WERI-Rb-1 (cell line): ENCODE measurements at regions not wholly inside any gene's neighbourhood (a gene's known extent, or its start where the extent isn't known, plus 50 kb on each side); places are given as distances from the start of the nearest gene placed in this dataset.

Experiments
- DNase-seq: peaks from one replicate; pipeline ENCODE4 v3.0.0-alpha.2; 2020
- H3K27ac ChIP-seq: fragments of 250-450 bp; sonication (Bioruptor Pico); 2 replicates; pipeline ENCODE4 v1.5.1; 2020; ENCODE audit warnings: mild to moderate bottlenecking, moderate library complexity
- H3K27me3 ChIP-seq: fragments of 250-450 bp; sonication (Bioruptor Pico); 2 replicates; pipeline ENCODE4 v1.5.1; 2021; ENCODE audit warnings: mild to moderate bottlenecking, low read depth, moderate library complexity; ENCODE audit not compliant: insufficient read depth, severe bottlenecking
- H3K36me3 ChIP-seq: fragments of 250-450 bp; sonication (Bioruptor Pico); 2 replicates; pipeline ENCODE4 v1.5.1; 2020; ENCODE audit warnings: mild to moderate bottlenecking, moderate library complexity
- H3K4me3 ChIP-seq: 2 replicates; pipeline ENCODE4 v1.5.1; 2011; ENCODE audit warnings: low read depth, mild to moderate bottlenecking, control low read depth, low read length
- H3K9me3 ChIP-seq: fragments of 250-450 bp; sonication (Bioruptor Pico); 2 replicates; pipeline ENCODE4 v1.5.1; 2021; ENCODE audit warnings: mild to moderate bottlenecking, moderate library complexity; ENCODE audit not compliant: severe bottlenecking
- CTCF ChIP-seq: IDR thresholded peaks from 2 replicates; pipeline ENCODE4 v1.5.1; 2011; ENCODE audit warnings: low read depth, mild to moderate bottlenecking, control low read depth, inconsistent platforms, low read length

GRCh38 chr16:86726340-86726739 is 148.0 kb downstream of the FOXL1 start:
- DNase-seq: no peak
- Histone ChIP-seq H3K27me3 (no peaks in the 10 kb centered on the region), H3K36me3 (no peaks in the 10 kb centered on the region)

GRCh38 chr16:86727131-86727530 is 148.8 kb downstream of the FOXL1 start:
- Histone ChIP-seq H3K9me3 (no peaks in the 10 kb centered on the region), H3K27me3 (no peaks in the 10 kb centered on the region), H3K36me3 (no peaks in the 10 kb centered on the region), H3K27ac (no peak overlapping the region), H3K4me3 (no peak overlapping the region)
- no peak for TF ChIP-seq CTCF
- DNase-seq: no peak

More at GRCh38 chr16:86726340-86726739, 148.0 kb downstream of the FOXL1 start:
- no peak for TF ChIP-seq CTCF
- no peaks in the 10 kb centered on the region for H3K9me3 ChIP-seq
- no peak overlapping the region for H3K4me3 ChIP-seq
- H3K27ac ChIP-seq: no peak overlapping the region

- Histone ChIP-seq H3K4me3 (no peak overlapping the region), H3K27me3 (no peaks in the 10 kb centered on the region), H3K9me3 (no peaks in the 10 kb centered on the region), H3K27ac (no peak overlapping the region), H3K36me3 (no peaks in the 10 kb centered on the region)
- DNase-seq: no peak
- TF ChIP-seq CTCF: no peak
Observed at GRCh38 chr16:86727632-86728031, 149.3 kb downstream of the FOXL1 start.

GRCh38 chr16:86729686-86730085 is 151.3 kb downstream of the FOXL1 start:
- TF ChIP-seq CTCF: no peak
- no peaks in the 10 kb centered on the region for H3K27me3 ChIP-seq

GRCh38 chr16:86730086-86730485 is 151.7 kb downstream of the FOXL1 start:
- Histone ChIP-seq H3K36me3 (no peaks in the 10 kb centered on the region), H3K27me3 (no peaks in the 10 kb centered on the region), H3K9me3 (no peaks in the 10 kb centered on the region), H3K4me3 (no peak overlapping the region), H3K27ac (no peak overlapping the region)
- no peak for DNase-seq
- TF ChIP-seq CTCF: no peak

More at GRCh38 chr16:86729686-86730085, 151.3 kb downstream of the FOXL1 start:
- DNase-seq: no peak
- Histone ChIP-seq H3K9me3 (no peaks in the 10 kb centered on the region), H3K27ac (no peak overlapping the region), H3K4me3 (no peak overlapping the region), H3K36me3 (no peaks in the 10 kb centered on the region)

- Histone ChIP-seq H3K4me3 (no peak overlapping the region), H3K9me3 (no peaks in the 10 kb centered on the region), H3K27me3 (no peaks in the 10 kb centered on the region), H3K36me3 (no peaks in the 10 kb centered on the region), H3K27ac (no peak overlapping the region)
- TF ChIP-seq CTCF: no peak
- no peak for DNase-seq
Observed at GRCh38 chr16:86730597-86730996, 152.2 kb downstream of the FOXL1 start.
